ENCODE measurements at regions not wholly inside any gene's neighbourhood (a gene's known extent, or its start where the extent isn't known, plus 50 kb on each side); places are given as distances from the start of the nearest gene placed in this dataset.

DNA sequence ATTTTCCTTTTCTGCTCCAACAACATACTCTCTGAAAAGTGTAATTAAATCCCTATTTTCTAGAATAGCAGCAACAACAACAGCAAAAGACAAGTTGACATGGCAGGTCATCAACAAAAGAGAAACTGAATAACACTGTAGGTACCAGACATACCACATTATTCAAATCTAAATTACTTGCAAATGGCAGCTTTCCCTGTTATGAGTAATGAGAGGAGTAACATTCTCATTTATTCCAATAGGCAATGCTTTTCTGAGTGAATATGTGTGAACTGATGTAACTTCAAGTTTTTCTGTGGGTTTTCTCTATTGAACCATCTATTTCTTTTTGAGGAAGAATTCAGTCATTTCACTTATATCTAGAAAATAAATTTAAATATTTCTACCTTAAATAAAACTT, 501.5 kb downstream of the TRIB2 start:
- peaks cover 2% of the 10 kb centered on the region; the same call in 1 of the 2 replicates for H3K23me2 ChIP-seq (ENCODE audit: low read depth, low read length)
- no peak overlapping the region for H3K9ac ChIP-seq (replicated peaks in 1 of 4; ENCODE audit: extremely low read depth in 1 of 4, low read depth in 3 of 4, low read length in 3 of 4)
- no peak overlapping the region for H3K23ac ChIP-seq (ENCODE audit: insufficient read length)
- no peak for FAIRE-seq
- no peak overlapping the region for H3K27ac ChIP-seq (ENCODE audit: low read depth, low read length)
- no peak overlapping the region for H3K18ac ChIP-seq (ENCODE audit: extremely low read depth, low read length)
- no peak overlapping the region for H4K5ac ChIP-seq (ENCODE audit: insufficient read length, low read depth, low read length)
- H3K36me3 ChIP-seq (ENCODE audit: control insufficient read depth in 2 of 4, insufficient read depth in 4 of 4, low read length in 3 of 4): no peaks in the 10 kb centered on the region
- H3K9me3 ChIP-seq (ENCODE audit: insufficient read depth in 2 of 2, low read depth in 1 of 2, low read length in 1 of 2): peaks cover 19 to 27% of the 10 kb centered on the region in 2 experiments; a peak in 3 of 4 replicates
- H2AFZ ChIP-seq (ENCODE audit: low read length): no peak overlapping the region
- H2BK5ac ChIP-seq (ENCODE audit: low read depth, low read length): no peak overlapping the region
- no peak overlapping the region for H4K8ac ChIP-seq (ENCODE audit: extremely low read depth, insufficient read depth, low read length)
- no peak overlapping the region for H2BK120ac ChIP-seq (replicated peaks; ENCODE audit: low read depth, low read length)
- H4K20me1 ChIP-seq (replicated peaks in 1 of 2; ENCODE audit: control insufficient read depth in 1 of 2, insufficient read depth in 2 of 2, low read length in 2 of 2): no peaks in the 10 kb centered on the region
- no peak overlapping the region for H3K14ac ChIP-seq (ENCODE audit: insufficient read length)
- DNase-seq (ENCODE audit: low read depth in 1 of 2, low spot score in 2 of 2): no peak
- H3K4me3 ChIP-seq (ENCODE audit: extremely low read depth in 1 of 4, insufficient read depth in 2 of 4, low read depth in 3 of 4, low read length in 4 of 4): no peak overlapping the region
- H3K56ac ChIP-seq (replicated peaks; ENCODE audit: insufficient read length, low read depth, low read length): no peak overlapping the region
- ChIA-PET CTCF (ENCODE audit: partially characterized antibody) (no interaction called here), POLR2A (ENCODE audit: partially characterized antibody) (no interaction called here)
- H3K79me2 ChIP-seq (ENCODE audit: control insufficient read depth in 1 of 2, insufficient read depth in 2 of 2, low read length in 2 of 2): no peaks in the 10 kb centered on the region
- H2BK15ac ChIP-seq (ENCODE audit: low read length): no peak overlapping the region
- no peak overlapping the region for H2AK5ac ChIP-seq (ENCODE audit: low read depth, low read length)
- H3K4me1 ChIP-seq (replicated peaks in 1 of 4; ENCODE audit: control insufficient read depth in 3 of 4, insufficient read depth in 4 of 4, low read length in 3 of 4): no peaks in the 10 kb centered on the region
- H3K4ac ChIP-seq (replicated peaks; ENCODE audit: insufficient read length, low read depth, low read length): no peak overlapping the region
- H4K91ac ChIP-seq (replicated peaks; ENCODE audit: insufficient read length, low read length): no peak overlapping the region
- no peak overlapping the region for H2BK12ac ChIP-seq (ENCODE audit: low read depth, low read length)
- no peaks in the 10 kb centered on the region for H3K79me1 ChIP-seq (ENCODE audit: low read depth, low read length)
- H2BK20ac ChIP-seq (ENCODE audit: low read length): no peak overlapping the region
- no peaks in the 10 kb centered on the region for H3K27me3 ChIP-seq (replicated peaks in 1 of 4; ENCODE audit: control insufficient read depth in 3 of 4, extremely low read depth in 1 of 4, insufficient read depth in 3 of 4, low read length in 3 of 4)
- no peak overlapping the region for H3K4me2 ChIP-seq (ENCODE audit: insufficient read depth in 1 of 2, low read depth in 2 of 2, low read length in 2 of 2)
- TF ChIP-seq FOSL1 (IDR thresholded peaks at IDR 0.05; ENCODE audit: insufficient read depth, low read depth, low read length): no peak
- no peak for TF ChIP-seq NANOG (IDR thresholded peaks at IDR 0.05; ENCODE audit: insufficient read depth, low read depth, low read length, poor library complexity, severe bottlenecking)
- no peak for TF ChIP-seq EZH2 (IDR thresholded peaks at IDR 0.05; ENCODE audit: low read depth, low read length, severe bottlenecking)
- TF ChIP-seq SAP30 (IDR thresholded peaks at IDR 0.05; ENCODE audit: insufficient read depth, insufficient replicate concordance, low read length): no peak
- no peak for TF ChIP-seq BRCA1 (IDR thresholded peaks at IDR 0.05; ENCODE audit: low read depth, low read length)
- TF ChIP-seq KDM4A (IDR thresholded peaks at IDR 0.05; ENCODE audit: low read depth, low read length, severe bottlenecking): no peak
- TF ChIP-seq POLR2AphosphoS5 (IDR thresholded peaks at IDR 0.05; ENCODE audit: low read depth, low read length): no peak
- TF ChIP-seq POU5F1 (IDR thresholded peaks at IDR 0.05; ENCODE audit: low read depth, low read length): no peak
- TF ChIP-seq MAFK (IDR thresholded peaks at IDR 0.05; ENCODE audit: low read depth, low read length): no peak
- no peak for TF ChIP-seq JUN (IDR thresholded peaks at IDR 0.05; ENCODE audit: low read depth, low read length)
- no peak for TF ChIP-seq CHD2 (IDR thresholded peaks at IDR 0.05; ENCODE audit: low read length)
- TF ChIP-seq KDM1A (IDR thresholded peaks at IDR 0.05; ENCODE audit: borderline replicate concordance, low read length): no peak
- no peak for TF ChIP-seq BACH1 (IDR thresholded peaks at IDR 0.05; ENCODE audit: low read length)
- no peak for TF ChIP-seq ATF3 (IDR thresholded peaks at IDR 0.05; ENCODE audit: insufficient read depth, low read depth, low read length)

Data from H1 (cell line).